HG03097 (cell line): ENCODE measurements at regions not wholly inside any gene's neighbourhood (a gene's known extent, or its start where the extent isn't known, plus 50 kb on each side); places are given as distances from the start of the nearest gene placed in this dataset.

Experiments used
- ATAC-seq: cut with Tn5 transposase; IDR thresholded peaks from one replicate; pipeline ENCODE4 v1.9.1; 2021; ENCODE audit not compliant: unreplicated experiment, low FRiP score

DNA sequence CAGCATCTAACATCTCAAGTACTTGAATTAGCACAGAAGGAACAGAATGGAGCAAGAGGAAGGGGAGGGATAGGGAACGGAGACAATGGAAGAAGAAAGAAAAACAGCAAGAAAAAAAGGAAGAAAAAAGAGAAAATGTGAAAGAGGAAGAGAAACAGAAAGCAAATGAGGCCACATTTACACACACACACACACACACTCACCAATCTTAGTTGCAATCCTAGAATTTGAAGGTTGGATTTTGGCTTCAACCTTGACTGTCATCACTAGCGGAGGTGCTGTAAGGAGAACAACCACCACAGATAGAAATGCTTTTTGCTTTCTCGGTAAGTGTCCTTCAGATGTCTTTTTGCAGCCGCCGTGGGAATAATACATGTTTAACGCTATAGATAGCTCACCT, 327.1 kb upstream of the NWD2 start:
- no peak for ATAC-seq

DNA sequence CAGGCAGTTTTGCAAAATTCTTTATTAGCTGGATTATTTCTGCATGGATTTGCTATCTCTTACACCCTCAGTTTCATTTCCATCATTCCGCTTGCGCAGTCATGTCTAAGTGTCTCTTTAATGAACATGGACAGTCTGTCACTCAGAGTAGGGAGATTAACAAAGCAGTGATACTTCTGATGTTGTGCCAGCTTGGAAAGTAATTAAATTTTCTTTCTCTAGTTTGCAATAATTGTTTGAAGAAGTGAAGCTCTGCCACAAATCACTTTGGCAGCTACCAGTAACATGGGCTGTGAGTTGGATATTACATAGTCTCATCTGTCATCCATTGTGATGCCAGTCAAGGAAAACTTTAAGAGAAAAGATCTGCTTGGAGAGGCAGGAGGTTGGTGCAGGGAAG, 324.8 kb upstream of the NWD2 start:
- no peak for ATAC-seq

- ATAC-seq = no peak
Measured at GRCh38 chr4:36921476-36922216, 322.9 kb upstream of the NWD2 start.

DNA sequence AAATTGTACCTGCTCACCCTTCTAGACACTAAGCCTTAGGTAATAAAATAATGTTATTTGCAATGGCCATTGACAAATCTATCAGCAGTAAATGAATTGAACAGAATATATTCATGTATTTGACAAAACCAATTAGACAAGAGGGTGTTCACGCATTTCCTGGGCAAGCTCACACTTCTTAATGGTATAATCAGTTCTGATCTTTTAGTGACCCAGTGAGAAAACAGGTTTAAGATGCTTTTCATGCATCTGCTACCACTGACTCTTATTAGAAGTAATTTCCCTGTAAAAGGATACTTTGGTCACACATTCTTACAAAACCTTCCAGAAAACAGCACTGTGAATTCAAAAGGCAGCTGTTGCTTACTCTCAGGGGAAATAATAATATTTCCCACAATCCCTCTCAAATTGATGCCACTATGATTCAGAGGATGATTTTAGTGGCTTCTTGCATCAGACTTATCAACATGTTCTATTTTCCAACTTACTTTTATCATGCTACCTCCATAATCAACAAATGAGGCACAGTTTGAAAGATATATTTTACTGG, 313.9 kb upstream of the NWD2 start:
- no peak for ATAC-seq

DNA sequence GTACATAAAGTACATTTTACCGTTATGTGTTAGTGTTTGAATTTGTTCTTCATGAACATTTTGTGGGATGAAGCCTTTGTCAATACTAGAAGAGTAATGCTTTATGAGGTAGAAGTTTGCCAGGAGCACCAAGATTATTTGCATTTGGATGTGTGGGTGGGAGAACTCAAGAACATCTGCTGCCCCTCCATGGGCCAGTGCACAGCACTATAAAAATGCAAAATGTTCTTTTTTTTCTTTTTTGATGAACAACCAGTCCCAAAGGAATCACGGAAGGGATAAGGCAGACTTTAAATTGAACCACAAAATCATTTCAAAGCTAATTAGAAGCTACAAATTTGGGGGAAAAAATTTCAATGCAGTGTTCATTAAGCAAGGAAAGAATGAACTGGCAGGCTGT, 300.3 kb upstream of the NWD2 start:
- ATAC-seq = no peak

DNA sequence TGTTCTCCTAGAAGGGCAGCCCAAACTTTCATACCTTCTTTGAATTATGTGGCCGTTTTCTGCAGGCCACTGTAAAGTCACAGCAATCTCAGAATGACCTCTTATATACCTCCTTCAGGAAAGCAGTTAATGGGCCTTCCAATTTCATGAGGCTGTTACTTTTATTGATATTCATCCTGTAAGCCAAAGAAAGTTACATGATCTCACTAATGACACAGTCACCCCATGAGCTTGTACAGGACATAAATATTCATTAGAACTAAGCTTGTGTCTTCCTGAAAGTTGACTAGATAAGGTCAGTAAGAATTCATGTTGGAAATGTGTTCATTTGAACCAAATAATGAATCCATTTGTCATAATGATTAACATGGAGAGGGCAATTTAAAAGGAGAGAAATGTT, 283.1 kb upstream of the NWD2 start:
- ATAC-seq = no peak

- no peak for ATAC-seq
Measured at GRCh38 chr4:36966756-36967460, 277.6 kb upstream of the NWD2 start.

DNA sequence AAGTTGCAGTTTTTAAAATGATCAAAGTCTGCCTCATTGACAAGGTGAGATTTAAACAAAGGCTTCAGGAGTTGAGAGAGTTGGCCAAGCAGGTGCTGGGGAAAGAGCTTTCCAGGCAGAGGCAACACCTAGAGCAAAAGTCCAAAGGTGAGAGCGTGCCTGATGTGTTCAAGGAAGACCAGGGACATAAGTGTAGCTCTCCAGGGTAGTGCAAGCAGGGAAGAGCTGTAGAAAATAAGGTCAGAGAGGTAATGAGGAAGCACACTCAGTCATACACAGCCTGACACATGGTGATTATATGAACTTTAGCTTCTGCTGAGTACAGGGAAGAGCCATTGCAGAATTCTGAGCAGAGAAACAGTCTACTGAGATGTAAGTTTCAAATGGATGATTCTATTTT, 265.0 kb upstream of the NWD2 start:
- ATAC-seq = no peak

GRCh38 chr4:36990128-36990872, 254.2 kb upstream of the NWD2 start:
- ATAC-seq = no peak

DNA sequence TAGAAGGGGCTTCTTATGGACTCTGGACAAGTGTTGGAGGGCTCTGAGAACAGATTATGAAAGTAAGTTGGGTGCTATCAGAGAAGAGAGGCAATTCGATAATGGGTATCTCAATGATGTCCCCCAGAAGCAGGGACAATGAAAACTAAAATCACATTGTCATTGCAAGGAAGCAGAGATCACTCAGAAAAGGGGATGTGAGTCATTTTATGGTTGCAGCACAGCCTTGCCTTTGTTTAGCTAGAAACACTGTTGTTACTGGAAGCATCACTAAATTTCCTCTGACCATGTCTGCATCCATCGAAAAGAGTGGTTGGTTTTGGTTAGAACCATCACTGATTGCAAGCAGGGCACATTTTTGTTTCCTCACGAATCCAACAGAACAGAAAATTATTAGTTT, 246.8 kb upstream of the NWD2 start:
- no peak for ATAC-seq

DNA sequence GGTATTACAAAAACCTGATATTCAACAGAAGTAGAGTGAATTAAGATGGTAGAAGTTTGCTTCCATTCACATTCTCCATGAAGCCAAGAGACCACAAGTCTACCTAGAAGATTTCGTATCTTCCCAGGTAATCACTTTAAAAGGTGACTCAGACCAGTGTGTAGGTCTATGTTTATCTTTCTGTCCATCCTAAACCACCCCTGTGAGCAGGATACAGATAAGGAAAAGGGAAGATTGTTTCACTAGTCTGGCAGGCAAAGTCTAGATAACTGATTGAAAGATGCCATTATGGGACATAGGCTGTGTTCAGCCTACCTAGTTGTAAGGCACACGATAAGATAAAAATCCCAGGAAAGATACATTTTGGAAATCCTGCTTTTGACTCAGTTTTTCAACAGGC, 244.3 kb upstream of the NWD2 start:
- ATAC-seq = no peak

DNA sequence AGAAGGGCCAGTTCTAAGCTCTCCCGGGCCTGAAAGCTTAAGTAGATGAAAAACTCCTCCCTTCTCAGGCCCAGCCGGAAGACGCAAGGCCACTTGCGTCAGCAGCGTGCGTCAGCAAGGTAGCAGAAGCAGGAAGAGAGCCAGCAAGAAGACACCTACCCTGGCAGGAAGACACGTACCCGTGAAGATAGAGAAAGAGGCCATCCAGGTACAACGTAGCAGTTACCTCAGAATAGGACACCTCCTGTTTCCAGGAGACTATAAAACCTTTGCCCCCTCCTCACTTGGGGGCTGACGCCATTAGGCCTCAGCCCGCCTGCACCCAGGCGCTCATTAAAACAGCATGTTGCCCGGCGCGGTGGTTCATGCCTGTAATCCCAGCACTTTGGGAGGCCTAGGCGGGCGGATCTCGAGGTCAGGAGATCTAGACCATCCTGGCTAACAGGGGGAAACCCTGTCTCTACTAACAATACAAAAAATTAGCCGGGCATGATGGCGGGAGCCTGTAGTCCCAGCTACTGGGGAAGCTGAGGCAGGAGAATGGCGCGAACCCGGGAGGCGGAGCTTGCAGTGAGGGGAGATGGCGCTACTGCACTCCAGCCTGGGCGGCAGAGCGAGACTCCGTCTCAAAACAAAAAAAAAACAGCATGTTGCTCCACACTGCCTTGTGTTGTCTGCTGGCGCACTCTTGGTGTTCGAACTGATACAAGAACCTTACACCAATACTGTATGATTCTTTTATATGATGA, 242.7 kb upstream of the NWD2 start:
- ATAC-seq = no peak

GRCh38 chr4:37002625-37003024, 241.9 kb upstream of the NWD2 start:
- no peak for ATAC-seq

GRCh38 chr4:37008199-37008598, 236.3 kb upstream of the NWD2 start:
- no peak for ATAC-seq

- ATAC-seq = no peak
Measured at GRCh38 chr4:37014584-37014983, 230.0 kb upstream of the NWD2 start.

DNA sequence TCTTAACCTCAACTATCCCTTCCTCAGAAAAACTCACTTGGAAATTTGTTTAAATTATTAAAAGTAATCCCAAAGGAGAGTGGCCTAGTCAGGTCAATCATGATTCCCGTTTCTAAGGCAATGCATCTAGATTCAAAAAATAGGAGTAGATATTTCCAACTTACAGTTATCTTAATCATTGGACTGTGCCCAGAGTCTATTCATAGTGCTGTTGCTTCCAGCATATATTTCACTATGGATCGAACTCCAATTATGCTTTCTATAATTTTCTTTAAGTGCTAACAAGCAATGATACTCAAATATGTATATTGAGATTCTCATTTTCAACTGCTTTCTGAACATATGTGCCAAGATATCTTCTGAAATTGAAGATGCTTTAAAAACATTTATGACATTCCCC, 229.2 kb upstream of the NWD2 start:
- ATAC-seq = no peak

DNA sequence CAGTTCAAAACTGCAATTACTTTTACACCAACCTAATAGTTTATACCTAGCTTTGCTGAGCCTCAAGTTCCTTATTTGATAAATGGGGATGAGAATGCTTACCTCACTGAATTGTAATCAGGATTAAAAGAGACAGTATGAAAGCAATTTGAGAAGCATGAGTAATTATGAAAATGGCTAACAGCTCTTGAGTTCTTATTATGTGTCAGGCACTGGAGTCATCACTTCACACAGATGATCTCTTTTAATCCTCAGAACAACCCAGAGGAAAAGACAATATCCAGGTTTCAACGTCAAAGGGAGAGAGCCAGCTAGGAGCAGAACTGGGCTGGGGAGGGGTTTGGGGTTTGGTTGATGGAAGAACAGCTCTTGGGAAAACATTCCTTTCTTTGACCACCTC, 221.0 kb upstream of the NWD2 start:
- no peak for ATAC-seq

DNA sequence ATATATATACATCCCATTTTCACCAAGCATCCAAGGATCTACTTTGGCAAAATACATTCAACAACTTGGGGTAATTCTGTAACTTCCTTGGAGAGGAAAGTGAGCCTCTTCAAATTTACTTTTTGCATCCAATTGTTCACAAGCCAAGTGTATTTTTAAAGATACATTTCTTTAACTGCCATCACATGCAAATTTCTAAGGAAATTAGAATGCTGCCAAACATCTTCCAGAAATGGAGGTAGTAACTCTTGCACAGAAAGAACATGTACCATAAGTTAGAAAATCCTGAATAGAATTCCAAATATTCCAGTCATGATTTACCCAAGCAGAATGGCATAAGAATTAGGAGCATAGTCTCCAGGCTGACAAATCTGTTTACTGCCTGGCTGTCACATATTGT, 220.5 kb upstream of the NWD2 start:
- ATAC-seq = no peak

DNA sequence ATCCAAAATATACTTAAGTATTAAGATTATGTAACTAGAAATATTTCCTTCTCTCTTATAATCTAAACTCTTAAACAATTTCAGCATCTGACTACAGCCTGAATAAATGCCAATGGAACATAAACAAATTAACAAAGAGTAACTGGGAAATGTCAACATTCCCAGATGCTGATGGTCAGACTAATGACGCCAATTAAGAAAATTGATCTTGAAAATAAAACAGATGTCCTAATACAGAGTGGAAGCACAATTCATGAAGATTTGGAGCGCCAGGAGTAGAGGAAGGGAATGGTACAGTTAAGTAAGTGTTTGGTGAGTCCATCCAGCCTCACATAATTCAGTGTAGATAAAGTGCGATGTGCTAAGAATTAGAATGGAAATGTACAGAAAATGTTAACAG, 203.7 kb upstream of the NWD2 start:
- no peak for ATAC-seq

DNA sequence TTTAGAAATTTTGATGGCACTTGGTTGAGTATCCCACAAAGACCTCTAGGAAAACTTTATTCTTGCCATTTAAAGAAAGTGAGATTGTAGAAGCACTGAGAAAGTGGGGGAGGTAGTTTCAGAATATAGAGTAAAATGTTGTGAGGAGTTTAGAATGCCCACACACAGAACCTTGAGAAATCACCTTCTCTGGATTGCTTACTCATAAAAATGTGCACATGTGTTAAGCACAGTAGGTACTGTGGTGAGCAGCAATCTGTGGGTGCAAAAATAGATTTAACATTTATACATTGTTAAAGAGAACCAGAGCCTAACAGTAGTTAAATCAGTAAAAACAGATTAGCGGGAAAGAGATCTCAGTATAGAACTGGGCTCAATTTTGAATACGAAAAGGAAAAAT, 201.2 kb upstream of the NWD2 start:
- no peak for ATAC-seq

- ATAC-seq = no peak
Measured at GRCh38 chr4:37051111-37051510, 193.4 kb upstream of the NWD2 start.
